ENCODE measurements at regions not wholly inside any gene's neighbourhood (a gene's known extent, or its start where the extent isn't known, plus 50 kb on each side); places are given as distances from the start of the nearest gene placed in this dataset.

GRCh38 chr2:215835657-215836056, 177.7 kb downstream of the MREG start:
- no peaks in the 10 kb centered on the region for H3K4me1 ChIP-seq (ENCODE audit: insufficient read depth)
- intact Hi-C loops (cut with DNase I): no loop called here
- H3K27me3 ChIP-seq: no peaks in the 10 kb centered on the region
- no peaks in the 10 kb centered on the region for H3K36me3 ChIP-seq
- no peak overlapping the region for H3K27ac ChIP-seq
- H3K4me3 ChIP-seq: no peak overlapping the region
- WGBS, 3 donors: 32 to 64% (median 37%) methylated on average over 1 of the region's 1 CpG
- no peak for TF ChIP-seq POLR2A (IDR thresholded peaks at IDR 0.05)
- no peak for TF ChIP-seq EP300 (IDR thresholded peaks at IDR 0.05)
- TF ChIP-seq CTCF (IDR thresholded peaks at IDR 0.05): no peak
- H3K9me3 ChIP-seq: no peaks in the 10 kb centered on the region
- DNase-seq: no peak

- intact Hi-C loops (cut with DNase I): no loop called here
- 88 to 95% (median 88%) methylated on average over 1 of the region's 1 CpG for WGBS, 3 donors
- no peaks in the 10 kb centered on the region for H3K27me3 ChIP-seq
- peaks cover 2% of the 10 kb centered on the region for H3K4me1 ChIP-seq (ENCODE audit: insufficient read depth)
- no peaks in the 10 kb centered on the region for H3K9me3 ChIP-seq
- no peaks in the 10 kb centered on the region for H3K36me3 ChIP-seq
- no peak overlapping the region for H3K4me3 ChIP-seq
- DNase-seq: no peak
- no peak for TF ChIP-seq EP300 (IDR thresholded peaks at IDR 0.05)
- H3K27ac ChIP-seq: no peak overlapping the region
Measured at GRCh38 chr2:215835231-215835630, 178.1 kb downstream of the MREG start.

- H3K27ac ChIP-seq: no peak overlapping the region
- H3K9me3 ChIP-seq: no peaks in the 10 kb centered on the region
- TF ChIP-seq CTCF (IDR thresholded peaks at IDR 0.05): no peak
- TF ChIP-seq EP300 (IDR thresholded peaks at IDR 0.05): no peak
- TF ChIP-seq POLR2A (IDR thresholded peaks at IDR 0.05): no peak
- H3K27me3 ChIP-seq: no peaks in the 10 kb centered on the region
- H3K36me3 ChIP-seq: no peaks in the 10 kb centered on the region
- WGBS, 3 donors: 69 to 74% (median 72%) methylated on average over 5 of the region's 5 CpGs
- H3K4me1 ChIP-seq (ENCODE audit: insufficient read depth): peaks cover 3% of the 10 kb centered on the region
- DNase-seq: no peak
- intact Hi-C loops (cut with DNase I): no loop called here
- H3K4me3 ChIP-seq: no peak overlapping the region
Measured at GRCh38 chr2:215833531-215834162, 179.7 kb downstream of the MREG start.

GRCh38 chr2:215832791-215833190, 180.6 kb downstream of the MREG start:
- H3K4me3 ChIP-seq: no peak overlapping the region
- intact Hi-C loops (cut with DNase I): no loop called here
- no peak overlapping the region for H3K27ac ChIP-seq
- WGBS, 3 donors: 94 to 98% (median 96%) methylated on average over 6 of the region's 6 CpGs
- no peaks in the 10 kb centered on the region for H3K27me3 ChIP-seq
- peak in 1 of 5 donors; percentile 22 for DNase-seq
- H3K4me1 ChIP-seq (ENCODE audit: insufficient read depth): peaks cover 3% of the 10 kb centered on the region
- H3K36me3 ChIP-seq: no peaks in the 10 kb centered on the region
- H3K9me3 ChIP-seq: no peaks in the 10 kb centered on the region
- TF ChIP-seq EP300 (IDR thresholded peaks at IDR 0.05): no peak
- no peak for TF ChIP-seq POLR2A (IDR thresholded peaks at IDR 0.05)
- no peak for TF ChIP-seq CTCF (IDR thresholded peaks at IDR 0.05)

- no peaks in the 10 kb centered on the region for H3K36me3 ChIP-seq
- no peaks in the 10 kb centered on the region for H3K27me3 ChIP-seq
- 4 to 9% (median 7%) methylated on average over 5 of the region's 5 CpGs for WGBS, 3 donors
- peak; percentile 37 to 78 (median 67) for DNase-seq
- no peak overlapping the region for H3K27ac ChIP-seq
- no peak overlapping the region for H3K4me3 ChIP-seq
- H3K9me3 ChIP-seq: no peaks in the 10 kb centered on the region
- H3K4me1 ChIP-seq (ENCODE audit: insufficient read depth): peaks cover 4% of the 10 kb centered on the region
- no peak for TF ChIP-seq POLR2A (IDR thresholded peaks at IDR 0.05)
- no peak for TF ChIP-seq CTCF (IDR thresholded peaks at IDR 0.05)
- TF ChIP-seq EP300 (IDR thresholded peaks at IDR 0.05): no peak
- intact Hi-C loops (cut with DNase I): no loop called here
Measured at GRCh38 chr2:215831296-215831913, 181.9 kb downstream of the MREG start.

Measured in ovary (tissue), 7 donors.